Stimulated activated CD4-positive, alpha-beta T cell treated with anti-CD3 and anti-CD28 coated beads, Interleukin-4, amount 100 ng/mL, for 48 hours (primary cell): ENCODE measurements at regions not wholly inside any gene's neighbourhood (a gene's known extent, or its start where the extent isn't known, plus 50 kb on each side); places are given as distances from the start of the nearest gene placed in this dataset.
"Not testable (repeated sequence)": the region's sequence is repeated elsewhere in the genome, so short reads cannot be mapped to it uniquely, and the experiment has no call there.

ENCODE experiments used
- DNase-seq, 2 donors: peaks; one replicate each; pipeline ENCODE4 v3.0.0-alpha.2; 2020; ENCODE audit warnings: low read depth in 2 of 2

DNA sequence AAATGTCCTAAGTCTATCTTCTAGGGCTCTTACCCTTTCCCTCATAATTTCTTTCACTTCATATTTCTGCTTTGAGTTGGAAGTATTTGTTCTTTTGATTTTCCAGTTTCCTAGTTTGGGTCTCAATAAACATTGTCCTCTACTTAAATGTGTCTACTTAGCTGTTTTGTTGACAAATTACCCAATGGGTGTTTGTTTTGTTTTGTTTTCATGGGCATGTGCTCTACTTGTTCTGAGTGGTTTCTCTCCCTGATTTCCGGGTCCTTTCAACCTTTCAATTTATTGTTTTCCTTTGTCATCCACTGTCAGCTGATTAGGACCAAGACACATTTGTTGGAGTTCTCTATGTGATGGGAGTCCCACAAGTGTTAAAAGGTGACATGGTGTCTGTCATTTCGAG lies 1181.4 kb downstream of the RPA4 start:
- no peak for DNase-seq

DNA sequence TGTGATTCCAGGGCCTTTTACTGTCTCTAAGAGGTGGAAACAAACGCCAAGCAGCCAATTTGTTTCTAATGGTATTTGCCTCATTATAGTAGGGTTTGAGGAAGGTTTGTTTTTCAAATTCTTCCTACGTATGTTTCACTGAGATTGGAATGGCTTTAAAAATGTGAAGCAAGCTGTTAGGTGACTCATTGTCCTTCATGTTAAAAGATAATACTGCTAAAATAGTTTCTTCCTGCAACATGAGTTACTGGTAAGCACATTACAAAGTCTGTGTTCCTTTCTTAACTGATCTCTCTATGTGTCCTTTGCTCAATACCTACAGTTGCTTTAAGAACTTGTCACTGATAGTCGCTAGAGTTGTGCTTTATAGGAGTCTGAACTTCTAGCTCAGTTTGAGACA lies 1183.9 kb downstream of the RPA4 start:
- DNase-seq: no peak

DNA sequence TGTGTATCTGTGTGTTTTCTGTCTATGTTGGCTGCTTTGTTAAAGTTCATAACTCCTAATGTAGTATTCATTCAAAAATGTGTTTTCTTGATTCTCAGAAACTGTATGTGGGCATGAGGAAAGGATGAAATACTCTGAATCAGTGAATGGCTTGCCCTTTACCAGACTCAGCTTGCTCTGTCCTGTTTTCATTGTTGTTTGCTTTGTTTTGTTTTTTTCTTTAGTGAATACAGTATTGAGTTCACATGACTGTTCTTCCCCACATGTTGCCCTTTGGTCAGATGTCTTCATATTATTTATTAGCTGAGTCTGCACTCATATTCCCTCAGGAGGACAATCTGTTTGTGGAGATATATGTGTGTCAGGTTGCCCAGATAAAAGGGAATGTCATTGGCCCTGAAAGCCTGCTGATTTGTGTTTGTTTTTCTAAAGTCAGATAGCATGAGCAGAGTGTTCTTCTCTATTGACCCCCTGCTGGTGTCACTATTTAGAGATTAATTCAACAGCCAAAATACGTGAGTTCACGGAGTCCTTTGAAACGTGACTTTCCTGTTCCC lies 1184.4 kb downstream of the RPA4 start:
- no peak for DNase-seq

DNA sequence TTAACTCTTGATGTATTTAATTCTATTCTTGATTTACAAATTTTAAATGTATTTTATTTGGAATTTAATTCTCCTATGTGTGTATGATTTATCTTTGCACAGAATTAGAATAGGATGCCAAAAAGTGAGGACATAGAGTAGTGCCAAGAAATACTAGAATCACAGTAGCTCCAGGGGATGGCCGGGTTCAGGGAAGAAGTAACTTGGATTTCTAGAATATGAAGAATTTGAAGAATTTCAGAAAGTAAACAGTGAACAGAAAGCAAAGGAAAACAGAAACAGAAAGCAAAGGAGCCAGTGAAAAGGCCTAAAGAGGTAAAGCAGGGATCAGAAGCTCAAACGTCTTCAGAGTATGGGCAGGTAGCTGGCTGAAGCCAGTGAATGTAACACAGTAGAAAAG lies 1187.6 kb downstream of the RPA4 start:
- no peak for DNase-seq

DNA sequence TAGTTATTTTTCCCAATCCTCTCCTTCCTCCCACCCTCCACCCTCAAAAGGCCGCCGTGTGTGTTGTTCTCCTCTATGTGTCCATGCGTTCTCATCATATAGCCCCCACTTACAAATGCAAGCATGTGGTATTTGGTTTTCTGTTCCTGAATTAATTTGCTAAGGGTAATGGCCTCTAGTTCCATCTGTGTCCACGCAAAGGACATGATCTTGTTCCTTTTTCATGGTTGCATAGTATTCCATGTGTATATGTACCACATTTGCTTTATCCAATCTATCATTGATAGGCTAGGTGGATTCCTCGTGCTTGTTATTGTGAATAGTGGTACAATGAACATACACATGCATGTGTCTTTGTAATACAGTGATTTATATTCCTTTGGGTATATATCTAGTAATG lies 1193.7 kb downstream of the RPA4 start:
- DNase-seq: no peak

DNA sequence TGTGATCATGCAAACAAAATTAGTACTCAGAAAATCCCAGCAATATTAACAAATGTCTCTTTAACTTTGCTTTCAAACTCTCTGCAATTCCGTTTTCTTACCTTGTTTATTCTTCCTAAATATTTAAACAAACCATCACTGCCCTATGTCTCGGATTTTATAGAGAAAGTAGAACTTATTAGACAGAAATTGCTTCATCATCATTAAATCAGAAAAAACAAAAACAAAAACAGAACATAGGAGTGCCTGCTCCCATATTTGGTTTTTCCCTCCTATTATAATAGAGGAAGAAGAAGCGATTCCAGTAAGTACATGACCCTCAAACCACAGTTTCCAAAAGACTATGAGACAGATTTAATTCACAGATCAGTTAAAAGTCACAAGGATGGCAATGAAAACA lies 1228.0 kb downstream of the RPA4 start:
- no peak for DNase-seq

DNA sequence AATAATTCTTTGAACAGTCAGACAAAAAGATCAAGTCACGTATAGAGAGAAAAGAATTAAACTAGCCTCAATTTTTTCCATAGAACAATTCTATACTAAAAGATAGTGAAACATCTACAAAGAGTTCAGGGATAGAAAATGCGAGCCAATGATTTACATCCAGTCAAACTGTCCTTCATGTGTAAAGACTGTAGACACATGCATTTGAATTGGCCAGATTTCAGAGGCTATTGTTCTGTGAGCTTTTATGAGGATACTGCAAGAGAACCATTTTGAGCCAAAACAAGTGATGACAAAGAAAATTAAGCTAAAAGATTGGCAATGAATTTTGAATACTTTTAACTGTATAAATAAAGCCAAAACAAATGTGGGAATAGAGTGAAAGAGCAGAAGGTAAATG lies 1230.3 kb downstream of the RPA4 start:
- DNase-seq: no peak

DNA sequence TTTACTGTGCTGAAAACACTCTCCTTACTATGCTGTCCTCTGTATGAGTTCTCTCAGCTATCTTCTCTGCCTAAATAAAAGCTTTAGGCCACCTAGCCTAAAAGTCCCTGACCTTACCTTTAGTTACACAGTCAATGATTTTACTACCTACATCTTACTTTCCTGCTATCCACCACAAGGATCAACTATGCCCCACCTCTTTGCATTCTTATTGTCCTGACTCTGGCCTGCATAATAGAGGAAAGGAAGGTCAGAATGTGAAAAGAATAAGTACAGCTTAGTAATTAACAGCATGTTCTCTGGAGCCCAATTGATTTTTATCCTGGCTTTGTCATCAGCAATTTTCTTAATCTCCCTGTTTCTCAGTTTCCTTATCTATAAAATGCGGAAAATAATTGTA lies 1257.8 kb downstream of the RPA4 start:
- DNase-seq: no peak

DNA sequence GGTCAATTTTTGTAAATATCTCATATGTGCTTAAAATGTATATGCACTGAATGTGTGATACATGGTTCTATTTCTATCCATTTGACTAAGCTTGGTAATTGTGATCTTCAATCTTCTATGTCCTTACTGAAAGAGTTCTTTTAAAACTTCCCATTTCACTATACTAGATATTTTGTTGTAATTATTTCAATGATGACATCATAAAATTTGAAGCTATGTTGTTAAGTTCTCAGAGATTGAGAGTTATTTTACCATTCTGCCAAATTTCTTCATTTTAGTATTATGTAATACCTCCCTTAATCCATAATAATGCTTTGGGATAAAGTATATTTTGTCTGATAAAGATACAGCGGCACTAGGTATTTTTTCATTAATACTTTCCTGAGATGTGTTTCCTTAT lies 1307.3 kb downstream of the RPA4 start:
- DNase-seq: no peak

DNA sequence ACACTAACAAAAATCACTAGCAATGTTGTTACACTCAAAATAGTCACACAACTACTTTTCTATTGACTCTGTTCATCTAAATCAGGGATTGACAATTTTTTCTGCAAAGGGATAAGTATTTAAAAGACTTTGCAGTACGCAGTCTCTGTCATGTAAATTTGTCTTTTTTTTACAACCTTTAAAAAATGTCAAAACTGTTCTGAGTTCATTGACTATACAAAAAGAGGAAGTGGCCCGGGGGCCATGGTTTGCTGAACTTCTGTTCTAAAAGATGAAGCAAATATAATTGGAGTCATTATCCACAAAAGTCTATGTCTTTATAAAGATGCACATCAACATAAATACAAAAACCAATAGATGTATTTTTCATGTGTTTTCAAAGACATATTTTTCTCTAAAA lies 1310.3 kb downstream of the RPA4 start:
- DNase-seq: no peak

DNA sequence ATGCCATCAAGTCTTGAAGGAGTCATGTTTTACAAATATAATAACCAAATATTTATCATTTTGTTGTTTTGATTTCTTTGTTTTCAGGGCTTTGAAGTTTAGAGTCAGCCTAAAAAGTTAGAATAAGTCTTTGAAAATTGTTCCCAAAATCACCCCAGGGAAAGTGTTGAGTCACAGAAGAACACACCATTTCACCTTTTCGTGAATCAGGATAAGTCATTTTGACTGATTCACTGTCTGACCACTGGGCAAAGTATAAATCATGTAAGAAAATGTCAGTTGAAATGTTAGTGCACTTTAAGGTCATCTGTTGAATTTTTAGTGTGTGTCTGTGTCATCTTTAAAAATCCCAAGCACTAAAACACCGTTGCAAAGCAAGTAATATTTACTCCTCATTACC lies 1320.1 kb downstream of the RPA4 start:
- DNase-seq: no peak

DNA sequence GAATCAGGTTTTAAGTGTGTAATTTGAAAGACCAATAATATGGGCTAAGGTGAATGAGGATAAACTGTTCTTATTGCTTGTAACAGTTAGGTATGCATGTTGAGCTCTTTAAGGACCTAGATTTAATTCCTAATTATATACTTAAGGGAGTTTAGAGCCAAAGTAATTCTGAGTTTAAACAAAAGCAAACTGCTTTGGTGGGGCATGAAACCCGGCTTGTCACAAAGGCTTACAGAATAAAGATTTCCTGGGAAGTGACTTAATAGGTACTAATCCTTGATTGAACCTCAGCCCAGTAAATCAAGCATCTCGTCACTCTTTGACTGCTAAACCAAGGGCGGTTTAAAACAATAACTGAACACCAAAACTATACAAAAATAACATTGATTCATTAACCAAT lies 1324.2 kb downstream of the RPA4 start:
- DNase-seq: no peak

DNA sequence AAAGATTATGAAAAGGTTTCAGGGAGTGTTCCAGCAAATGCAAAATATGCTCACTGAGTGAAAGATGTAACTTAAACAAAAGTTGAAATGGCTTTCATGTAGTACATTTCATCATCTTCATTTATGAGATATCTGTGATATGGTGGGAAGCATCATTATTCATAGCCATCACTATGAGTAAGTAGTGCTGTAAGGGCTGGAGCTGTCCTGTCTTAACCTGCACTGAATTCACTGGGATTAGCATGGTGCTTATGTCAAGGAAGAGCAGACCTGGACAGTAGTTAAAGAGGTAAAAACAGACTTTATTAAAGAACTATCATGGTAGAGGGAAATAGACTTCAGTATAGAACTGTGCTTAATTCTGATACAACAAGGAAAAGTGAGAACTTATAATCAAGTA lies 1347.3 kb downstream of the RPA4 start:
- DNase-seq: no peak

DNA sequence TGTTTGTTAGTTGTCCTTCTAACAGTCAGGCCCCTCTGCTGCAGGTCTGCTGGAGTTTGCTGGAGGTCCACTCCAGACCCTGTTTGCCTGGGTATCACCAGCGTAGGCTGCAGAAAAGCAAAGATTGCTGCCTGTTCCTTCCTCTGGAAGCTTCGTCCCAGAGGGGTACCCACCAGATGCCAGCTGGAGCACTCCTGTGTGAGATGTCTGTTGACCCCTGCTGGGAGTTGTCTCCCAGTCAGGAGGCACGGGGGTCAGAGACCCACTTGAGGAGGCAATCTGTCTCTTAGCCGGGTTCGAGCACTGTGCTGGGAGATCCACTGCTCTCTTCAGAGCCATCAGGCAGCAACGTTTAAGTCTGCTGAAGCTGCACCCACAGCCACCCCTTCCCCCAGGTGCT lies 1356.4 kb downstream of the RPA4 start:
- not testable (repeated sequence) for DNase-seq

DNA sequence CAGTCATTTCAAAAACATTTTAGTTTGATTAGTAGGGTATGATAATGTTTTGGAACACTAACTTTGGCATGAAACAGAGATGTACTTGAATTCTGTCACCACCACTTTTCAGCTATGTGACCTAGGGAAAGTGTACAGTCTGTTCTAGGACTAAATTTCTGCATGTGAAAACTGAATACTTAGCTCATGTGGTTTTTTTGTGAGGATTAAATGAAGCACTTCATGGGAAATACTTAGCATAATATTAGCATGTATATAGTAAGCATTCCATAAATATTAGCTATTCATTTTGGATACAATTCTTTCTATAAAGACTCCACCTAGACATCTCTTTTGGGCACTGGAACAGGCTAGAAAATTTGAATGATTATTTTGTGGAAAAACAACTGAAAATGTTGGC lies 1379.4 kb downstream of the RPA4 start:
- DNase-seq: no peak

DNA sequence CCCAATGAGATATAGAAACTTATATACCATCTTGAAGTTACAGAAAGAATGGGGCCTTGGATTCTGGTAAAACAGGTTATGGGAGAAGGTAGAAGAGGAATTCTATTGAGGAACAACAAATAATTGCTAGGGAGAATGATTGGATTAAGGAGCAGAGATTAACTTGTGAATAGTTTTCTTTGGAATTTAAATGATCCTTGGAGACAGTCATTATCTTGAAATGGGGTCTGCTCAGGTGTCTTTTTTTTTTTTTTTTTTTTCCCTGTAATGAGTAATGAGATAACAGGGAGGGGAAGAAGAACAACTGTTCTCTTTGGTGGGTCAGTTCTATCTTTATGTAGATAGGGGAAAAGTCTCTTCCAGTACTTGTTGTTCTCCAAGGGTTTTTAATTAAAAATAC lies 1406.0 kb downstream of the RPA4 start:
- no peak for DNase-seq

DNA sequence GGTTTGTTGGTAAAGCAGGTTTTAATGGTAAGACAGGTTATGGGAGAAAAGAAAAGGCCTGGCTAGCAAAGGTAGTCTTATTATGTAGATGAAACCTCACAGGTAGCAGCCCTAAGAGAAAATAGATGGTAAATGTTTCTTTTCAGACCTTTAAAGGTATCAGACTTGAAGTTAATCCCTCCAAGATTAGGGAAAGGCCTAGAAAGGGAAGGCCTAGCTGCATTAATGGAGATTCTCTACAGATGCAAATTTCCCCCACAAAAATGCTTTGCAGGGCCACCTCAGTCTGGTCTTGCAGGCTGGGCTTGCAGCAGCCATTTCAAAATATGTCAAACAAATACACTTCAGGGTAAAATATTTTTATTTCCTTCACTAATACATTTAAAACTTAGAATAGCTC lies 1410.6 kb downstream of the RPA4 start:
- DNase-seq: no peak

DNA sequence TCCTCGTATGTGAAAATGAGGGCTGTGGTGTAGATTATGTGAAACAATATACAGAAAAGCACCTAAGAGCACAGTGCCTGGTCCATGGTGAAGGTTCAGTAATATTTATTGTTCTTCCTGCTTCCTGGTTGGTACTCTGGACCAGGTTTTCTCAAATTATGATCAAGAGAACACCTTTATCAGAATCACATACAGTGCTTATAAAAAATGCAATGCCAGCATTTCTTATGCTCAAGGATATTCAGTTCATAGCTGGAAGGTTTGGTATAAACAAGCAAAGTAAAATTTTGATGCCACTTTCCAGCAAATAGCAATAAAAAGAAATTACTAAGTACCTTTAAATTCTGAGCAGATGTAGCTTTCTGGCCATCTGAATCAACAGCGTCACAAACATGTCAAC lies 1412.4 kb downstream of the RPA4 start:
- DNase-seq: no peak

DNA sequence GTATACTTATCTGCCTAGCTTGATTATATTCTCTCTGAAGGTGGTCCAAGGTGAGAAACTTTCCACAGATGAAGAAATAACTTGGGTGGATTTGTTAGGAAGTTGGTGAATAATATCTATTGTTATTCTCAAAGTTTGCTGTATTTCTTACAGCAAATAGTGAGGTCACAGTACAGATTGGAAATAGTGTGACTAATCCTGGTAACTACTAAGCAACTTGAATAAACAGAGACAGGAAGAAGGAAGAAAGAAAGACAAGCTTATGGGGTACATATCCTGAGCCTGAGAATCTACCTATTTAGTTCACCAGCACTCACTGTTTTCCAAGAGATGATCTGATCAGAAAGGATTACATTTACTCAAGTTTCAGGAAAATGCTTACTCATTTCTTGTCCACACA lies 1416.1 kb downstream of the RPA4 start:
- DNase-seq: no peak

DNA sequence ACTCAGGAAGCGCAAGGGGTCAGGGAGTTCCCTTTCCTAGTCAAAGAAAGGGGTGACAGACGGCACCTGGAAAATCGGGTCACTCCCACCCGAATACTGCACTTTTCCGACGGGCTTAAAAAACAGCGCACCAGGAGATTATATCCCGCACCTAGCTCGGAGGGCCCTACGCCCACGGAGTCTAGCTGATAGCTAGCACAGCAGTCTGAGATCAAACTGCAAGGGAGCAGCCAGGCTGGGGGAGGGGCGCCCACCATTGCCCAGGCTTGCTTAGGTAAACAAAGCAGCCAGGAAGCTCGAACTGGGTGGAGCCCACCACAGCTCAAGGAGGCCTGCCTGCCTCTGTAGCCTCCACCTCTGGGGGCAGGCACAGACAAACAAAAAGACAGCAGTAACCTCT lies 1416.8 kb downstream of the RPA4 start:
- not testable (repeated sequence) for DNase-seq

DNA sequence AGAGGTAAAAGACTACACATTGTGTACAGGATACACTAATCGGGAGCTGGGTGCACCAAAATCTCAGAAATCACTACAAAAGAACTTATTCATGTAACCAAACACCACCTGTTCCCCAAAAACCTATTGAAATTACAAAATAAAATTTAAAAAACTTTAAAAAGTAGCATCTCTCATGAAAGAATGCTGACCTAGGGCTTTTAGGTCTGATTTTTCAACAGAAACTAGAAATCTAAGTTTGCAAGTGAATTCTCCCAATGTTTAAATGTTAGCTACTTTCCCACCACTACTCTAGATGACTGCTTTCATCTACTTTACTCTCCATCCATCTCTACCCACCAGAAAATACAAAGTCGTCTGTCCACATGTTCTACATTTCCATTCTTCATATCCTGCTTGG lies 1447.7 kb downstream of the RPA4 start:
- DNase-seq: no peak

DNA sequence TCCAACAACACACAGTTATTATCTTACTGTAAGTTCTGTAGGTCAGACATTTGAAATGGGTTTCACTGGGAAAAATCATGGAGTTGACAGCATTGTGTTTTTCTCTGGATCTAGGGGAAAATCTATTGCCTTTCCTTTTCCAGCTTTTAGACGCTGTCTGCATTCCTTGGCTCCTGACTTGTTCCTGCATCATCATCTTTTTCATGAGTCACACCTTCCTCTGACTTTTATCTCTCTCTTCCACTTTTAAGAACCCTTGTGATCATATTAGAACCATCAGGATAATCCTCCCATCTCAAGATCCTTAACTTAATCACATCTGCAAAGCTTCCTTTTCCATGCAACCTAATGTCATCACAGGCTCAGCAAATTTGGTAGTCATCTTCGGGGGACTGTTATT lies 1454.8 kb downstream of the RPA4 start:
- no peak for DNase-seq

DNA sequence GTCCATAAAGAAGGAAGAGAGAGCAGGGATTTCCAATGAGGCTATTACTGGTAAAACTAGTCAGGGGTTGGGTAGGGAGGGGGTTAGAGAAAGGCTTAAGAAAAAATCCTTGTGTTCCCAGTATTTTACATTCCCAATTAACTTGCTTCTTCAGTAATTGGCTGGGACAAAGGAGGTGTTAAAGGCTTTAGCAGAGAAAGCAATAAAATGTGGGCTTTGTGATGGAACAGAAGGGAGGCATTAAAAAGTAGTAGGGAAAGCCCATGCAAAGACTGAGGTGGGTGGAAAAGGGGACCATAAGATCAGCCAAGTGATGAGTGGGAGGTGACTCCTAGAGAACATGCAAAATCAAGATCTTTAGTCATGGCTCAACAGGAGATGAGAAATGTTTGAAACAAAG lies 1467.2 kb downstream of the RPA4 start:
- no peak for DNase-seq

DNA sequence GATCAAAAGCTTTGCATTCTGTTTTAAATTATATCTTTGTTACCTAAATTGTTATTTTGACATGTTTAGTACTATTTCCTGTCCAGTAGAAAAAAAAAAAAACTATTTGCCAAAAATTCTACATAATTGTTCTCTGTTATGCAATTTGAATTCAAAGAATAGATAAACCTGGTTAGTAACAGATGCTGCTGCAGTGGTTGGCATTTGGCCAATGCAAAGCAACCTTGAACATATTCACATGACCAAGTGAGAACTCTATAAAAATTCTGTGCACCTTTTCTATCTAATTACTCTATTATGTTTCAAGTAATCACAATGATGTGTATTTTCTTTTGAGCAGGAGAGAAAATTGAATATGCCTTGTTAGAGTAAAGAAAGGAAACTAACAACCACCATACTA lies 1473.4 kb downstream of the RPA4 start:
- no peak for DNase-seq

DNA sequence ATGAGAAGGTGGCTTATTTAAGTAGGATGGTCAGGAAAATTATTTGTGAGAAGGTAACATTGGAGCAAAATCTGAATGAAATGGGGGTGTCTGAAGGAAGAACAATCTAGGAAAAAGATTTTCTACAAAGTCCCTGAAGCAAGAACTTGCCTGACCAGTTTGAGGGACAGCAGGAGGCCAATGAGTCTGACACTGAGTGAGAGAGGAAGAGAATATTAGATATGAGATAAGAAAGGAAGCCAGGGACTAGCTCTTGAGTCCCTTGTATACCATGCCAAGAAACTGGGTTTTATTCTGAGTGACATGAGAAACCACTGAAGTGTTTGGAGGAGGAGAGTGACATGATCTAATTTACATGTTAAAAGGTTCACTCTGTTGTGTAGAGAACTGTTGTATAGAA lies 1478.9 kb downstream of the RPA4 start:
- no peak for DNase-seq
